Gastrocnemius medialis (tissue), 4 donors: ENCODE measurements at regions not wholly inside any gene's neighbourhood (a gene's known extent, or its start where the extent isn't known, plus 50 kb on each side); places are given as distances from the start of the nearest gene placed in this dataset.

Experiments used
- POLR2A ChIP-seq, 2 donors: fragments of 450-650 bp; IDR thresholded peaks; one replicate each; pipeline ENCODE4 v1.6.1; 2017; ENCODE audit warnings: antibody characterized with exemption in 2 of 2, mild to moderate bottlenecking in 2 of 2, moderate library complexity in 2 of 2
- TF ChIP-seq, protein P1 (sequence below), 5 experiments: fragments of 450-650 bp in 3 of 5; fragments of 200-600 bp in 2 of 5; sonication (generic) in 2 of 5; IDR thresholded peaks in 4 of 5; conservative IDR thresholded peaks in 1 of 5; 1 replicate in 4 of 5; 2 replicates in 1 of 5; pipeline ENCODE4 v1.5.1; 2016 to 2019; ENCODE audit warnings: antibody characterized with exemption in 5 of 5, mild to moderate bottlenecking in 3 of 5, moderate library complexity in 3 of 5

- TF ChIP-seq, protein P1, sequence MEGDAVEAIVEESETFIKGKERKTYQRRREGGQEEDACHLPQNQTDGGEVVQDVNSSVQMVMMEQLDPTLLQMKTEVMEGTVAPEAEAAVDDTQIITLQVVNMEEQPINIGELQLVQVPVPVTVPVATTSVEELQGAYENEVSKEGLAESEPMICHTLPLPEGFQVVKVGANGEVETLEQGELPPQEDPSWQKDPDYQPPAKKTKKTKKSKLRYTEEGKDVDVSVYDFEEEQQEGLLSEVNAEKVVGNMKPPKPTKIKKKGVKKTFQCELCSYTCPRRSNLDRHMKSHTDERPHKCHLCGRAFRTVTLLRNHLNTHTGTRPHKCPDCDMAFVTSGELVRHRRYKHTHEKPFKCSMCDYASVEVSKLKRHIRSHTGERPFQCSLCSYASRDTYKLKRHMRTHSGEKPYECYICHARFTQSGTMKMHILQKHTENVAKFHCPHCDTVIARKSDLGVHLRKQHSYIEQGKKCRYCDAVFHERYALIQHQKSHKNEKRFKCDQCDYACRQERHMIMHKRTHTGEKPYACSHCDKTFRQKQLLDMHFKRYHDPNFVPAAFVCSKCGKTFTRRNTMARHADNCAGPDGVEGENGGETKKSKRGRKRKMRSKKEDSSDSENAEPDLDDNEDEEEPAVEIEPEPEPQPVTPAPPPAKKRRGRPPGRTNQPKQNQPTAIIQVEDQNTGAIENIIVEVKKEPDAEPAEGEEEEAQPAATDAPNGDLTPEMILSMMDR (IDR thresholded peaks at IDR 0.05 in 4 of 5, conservative IDR thresholded peaks at IDR 0.05 in 1 of 5), result peak in 1 of 5 experiments; percentile 8
- no peak for TF ChIP-seq POLR2A (IDR thresholded peaks at IDR 0.05)
Observed at GRCh38 chr2:45169339-45170190, 160.3 kb upstream of the SIX2 start.
